A549 (cell line): ENCODE measurements at regions not wholly inside any gene's neighbourhood (a gene's known extent, or its start where the extent isn't known, plus 50 kb on each side); places are given as distances from the start of the nearest gene placed in this dataset.

Experiments used
- CHD2 ChIP-seq: fragments of 150-350 bp; IDR thresholded peaks from 2 replicates; pipeline ENCODE4 v1.6.1; 2014; ENCODE audit warnings: low read length; ENCODE audit not compliant: partially characterized antibody
- E2F6 ChIP-seq: IDR thresholded peaks from 2 replicates; pipeline ENCODE4 v1.6.1; 2012; ENCODE audit warnings: low read depth, borderline replicate concordance
- EHMT2 ChIP-seq: fragments of 200-600 bp; sonication (generic); IDR thresholded peaks from 2 replicates; pipeline ENCODE4 v1.6.1; 2016; ENCODE audit warnings: antibody characterized with exemption, low read depth, mild to moderate bottlenecking, moderate library complexity
- FOSB ChIP-seq: fragments of 250-450 bp; sonication (Bioruptor Pico); IDR thresholded peaks from 2 replicates; pipeline ENCODE4 v1.5.0; 2020; ENCODE audit warnings: mild to moderate bottlenecking, moderate library complexity
- HOXA7 ChIP-seq: fragments of 250-450 bp; sonication (Bioruptor Pico); IDR thresholded peaks from 2 replicates; pipeline ENCODE4 v1.5.0; 2020; ENCODE audit warnings: mild to moderate bottlenecking, moderate library complexity
- JUN ChIP-seq, 2 experiments: fragments of >200 bp; sonication (Bioruptor Twin); formaldehyde crosslinking; IDR thresholded peaks; 2 replicates in 1 of 2; 3 replicates in 1 of 2; pipeline ENCODE4 v1.6.1; 2016 to 2017
- POLR2A ChIP-seq: IDR thresholded peaks from 2 replicates; pipeline ENCODE4 v1.6.1; 2012; ENCODE audit warnings: mild to moderate bottlenecking, low read length
- USF2 ChIP-seq: fragments of 450-650 bp; IDR thresholded peaks from 2 replicates; pipeline ENCODE4 v1.6.1; 2014; ENCODE audit warnings: antibody characterized with exemption
- ZFP36 ChIP-seq: fragments of 450-650 bp; IDR thresholded peaks from 2 replicates; pipeline ENCODE4 v1.6.1; 2014; ENCODE audit warnings: borderline replicate concordance; ENCODE audit not compliant: partially characterized antibody
- TF ChIP-seq, protein P1 (sequence below): fragments of >200 bp; sonication (Bioruptor Twin); formaldehyde crosslinking; IDR thresholded peaks from 3 replicates; pipeline ENCODE4 v1.5.1; 2016
- TF ChIP-seq, protein P2 (sequence below): IDR thresholded peaks from 2 replicates; pipeline ENCODE4 v1.6.1; 2012

DNA sequence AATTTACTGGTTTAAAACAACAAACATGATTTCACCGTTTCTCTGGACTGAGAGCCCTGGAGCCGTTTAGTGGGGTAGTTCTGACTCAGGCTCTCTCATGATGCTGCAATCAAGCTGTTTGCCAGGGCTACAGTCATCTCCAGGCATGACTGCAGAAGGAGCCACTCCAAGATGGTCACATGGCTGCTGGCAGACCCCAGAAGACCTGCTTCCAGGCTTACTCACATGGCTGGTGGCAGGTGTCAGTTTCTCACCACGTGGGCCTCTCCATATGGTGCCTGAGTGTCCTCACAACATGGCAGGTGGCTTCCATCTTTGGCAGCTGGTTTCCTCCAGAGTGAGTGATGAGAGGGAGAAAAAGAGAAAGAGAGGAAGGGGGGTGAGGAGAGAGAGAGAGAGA, 378.3 kb upstream of the RGMA start:
- TF ChIP-seq, protein P1, sequence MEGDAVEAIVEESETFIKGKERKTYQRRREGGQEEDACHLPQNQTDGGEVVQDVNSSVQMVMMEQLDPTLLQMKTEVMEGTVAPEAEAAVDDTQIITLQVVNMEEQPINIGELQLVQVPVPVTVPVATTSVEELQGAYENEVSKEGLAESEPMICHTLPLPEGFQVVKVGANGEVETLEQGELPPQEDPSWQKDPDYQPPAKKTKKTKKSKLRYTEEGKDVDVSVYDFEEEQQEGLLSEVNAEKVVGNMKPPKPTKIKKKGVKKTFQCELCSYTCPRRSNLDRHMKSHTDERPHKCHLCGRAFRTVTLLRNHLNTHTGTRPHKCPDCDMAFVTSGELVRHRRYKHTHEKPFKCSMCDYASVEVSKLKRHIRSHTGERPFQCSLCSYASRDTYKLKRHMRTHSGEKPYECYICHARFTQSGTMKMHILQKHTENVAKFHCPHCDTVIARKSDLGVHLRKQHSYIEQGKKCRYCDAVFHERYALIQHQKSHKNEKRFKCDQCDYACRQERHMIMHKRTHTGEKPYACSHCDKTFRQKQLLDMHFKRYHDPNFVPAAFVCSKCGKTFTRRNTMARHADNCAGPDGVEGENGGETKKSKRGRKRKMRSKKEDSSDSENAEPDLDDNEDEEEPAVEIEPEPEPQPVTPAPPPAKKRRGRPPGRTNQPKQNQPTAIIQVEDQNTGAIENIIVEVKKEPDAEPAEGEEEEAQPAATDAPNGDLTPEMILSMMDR, result no peak
- TF ChIP-seq USF2 (no peak), EHMT2 (no peak), JUN (IDR thresholded peaks at IDR 0.05) (no peak), ZFP36 (no peak), POLR2A (no peak), E2F6 (no peak), CHD2 (no peak), FOSB (CRISPR knock-in tag) (no peak), HOXA7 (CRISPR knock-in tag) (no peak)
- TF ChIP-seq, protein P2, sequence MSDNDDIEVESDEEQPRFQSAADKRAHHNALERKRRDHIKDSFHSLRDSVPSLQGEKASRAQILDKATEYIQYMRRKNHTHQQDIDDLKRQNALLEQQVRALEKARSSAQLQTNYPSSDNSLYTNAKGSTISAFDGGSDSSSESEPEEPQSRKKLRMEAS, result no peak
